OCI-M2 (cell line): ENCODE measurements at regions not wholly inside any gene's neighbourhood (a gene's known extent, or its start where the extent isn't known, plus 50 kb on each side); places are given as distances from the start of the nearest gene placed in this dataset.

Experiments used
- DNase-seq: peaks from one replicate; lab custom pipeline; 2025; ENCODE audit not compliant: unreplicated experiment; lab: John Stamatoyannopoulos, UW

- no peak for DNase-seq
Measured at GRCh38 chr12:74431801-74432200, 105.8 kb upstream of the ATXN7L3B start.

DNA sequence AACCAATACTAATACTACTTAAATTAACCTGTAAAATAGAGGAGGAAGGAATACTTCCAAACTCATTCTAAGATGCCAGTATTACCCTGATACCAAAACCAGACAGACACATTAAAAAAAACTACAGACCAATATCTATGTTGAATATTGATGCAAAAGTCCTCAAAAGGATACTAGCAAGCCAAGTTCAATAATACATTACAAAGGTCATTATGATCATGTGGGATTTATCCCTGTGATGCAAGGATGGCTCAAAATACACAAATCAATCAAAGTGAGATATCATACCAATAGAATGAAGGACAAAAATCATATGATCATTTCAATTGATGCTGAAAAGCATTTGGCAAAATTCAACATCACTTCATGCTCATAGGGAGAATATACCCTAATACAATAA, 97.2 kb upstream of the ATXN7L3B start:
- DNase-seq = no peak

GRCh38 chr12:74441872-74442271, 95.8 kb upstream of the ATXN7L3B start:
- no peak for DNase-seq

DNA sequence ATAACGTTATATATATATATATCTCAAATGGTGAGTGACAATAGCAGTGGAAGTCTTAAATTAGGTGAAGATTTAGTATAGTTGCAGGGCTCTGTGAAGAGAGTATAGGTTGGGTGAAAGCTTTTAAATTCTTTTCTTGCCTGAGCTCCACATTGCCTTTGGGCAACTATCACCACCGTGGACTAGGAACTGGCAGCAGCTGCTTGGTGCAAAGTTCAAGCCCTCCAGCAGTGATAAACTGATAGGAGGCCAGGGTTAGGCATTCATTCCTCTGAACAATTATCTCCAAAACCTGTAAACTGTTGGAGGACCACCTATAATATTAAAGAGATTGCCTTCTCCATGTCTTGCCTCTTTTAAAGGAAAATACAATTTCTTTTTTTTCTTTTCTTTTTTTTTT, 91.2 kb upstream of the ATXN7L3B start:
- no peak for DNase-seq

DNA sequence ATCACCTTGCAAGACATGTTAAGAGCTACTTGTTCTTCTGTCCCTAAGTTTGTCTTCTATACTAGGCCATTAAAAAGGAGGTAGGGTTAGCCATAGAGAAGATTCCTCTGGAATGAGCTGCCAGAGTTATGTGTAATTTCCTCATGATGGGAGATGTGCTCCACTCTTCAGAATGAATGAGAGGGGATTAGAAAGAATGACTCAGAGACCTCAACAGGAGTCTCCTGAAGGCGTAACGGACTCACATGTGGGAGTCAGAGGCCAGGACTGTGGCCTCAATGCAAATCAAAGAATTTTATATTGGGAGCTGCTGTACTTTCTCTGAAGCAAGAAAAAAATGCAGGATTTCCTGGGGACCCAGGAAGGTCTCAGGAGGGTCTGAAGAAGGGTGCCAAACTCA, 87.8 kb upstream of the ATXN7L3B start:
- DNase-seq = no peak

DNA sequence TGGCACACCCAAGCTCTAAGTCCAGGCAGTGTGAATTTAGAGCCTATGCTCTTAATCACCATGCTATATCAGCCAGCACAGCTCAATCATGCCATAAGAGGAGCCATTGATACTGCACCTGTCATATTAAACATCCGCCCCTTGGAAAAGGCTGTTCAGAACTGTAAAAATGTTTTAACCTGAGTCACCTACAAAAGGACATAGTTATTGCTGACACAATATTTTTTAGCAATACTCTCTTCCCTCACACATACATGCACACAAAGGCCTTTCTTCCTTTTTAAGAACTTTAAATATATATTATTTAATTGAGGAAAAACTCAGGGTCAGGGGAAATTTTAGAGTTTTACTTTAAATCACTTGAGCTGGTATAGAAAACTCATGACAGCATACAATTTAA, 83.5 kb upstream of the ATXN7L3B start:
- DNase-seq = no peak

- no peak for DNase-seq
Measured at GRCh38 chr12:74455429-74455828, 82.2 kb upstream of the ATXN7L3B start.

DNA sequence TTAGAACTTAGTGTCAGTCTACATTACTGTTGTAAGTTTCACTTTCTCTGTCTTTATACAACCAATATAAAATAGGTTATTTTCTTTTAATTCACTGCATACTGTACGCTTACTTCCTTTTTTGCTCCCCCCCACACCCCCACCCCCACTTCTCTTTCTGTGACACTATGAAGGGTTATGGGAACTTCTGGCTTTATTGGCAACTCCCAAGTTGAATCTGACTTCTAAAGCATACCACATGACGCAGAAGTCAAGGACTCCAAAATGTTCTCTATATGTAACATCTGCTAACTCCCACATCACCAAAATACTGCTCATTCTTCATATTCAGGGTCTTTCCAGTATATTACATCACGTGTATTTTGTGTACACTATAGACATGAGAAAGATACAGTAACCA, 81.2 kb upstream of the ATXN7L3B start:
- no peak for DNase-seq

- no peak for DNase-seq
Measured at GRCh38 chr12:74468401-74468800, 69.2 kb upstream of the ATXN7L3B start.

DNA sequence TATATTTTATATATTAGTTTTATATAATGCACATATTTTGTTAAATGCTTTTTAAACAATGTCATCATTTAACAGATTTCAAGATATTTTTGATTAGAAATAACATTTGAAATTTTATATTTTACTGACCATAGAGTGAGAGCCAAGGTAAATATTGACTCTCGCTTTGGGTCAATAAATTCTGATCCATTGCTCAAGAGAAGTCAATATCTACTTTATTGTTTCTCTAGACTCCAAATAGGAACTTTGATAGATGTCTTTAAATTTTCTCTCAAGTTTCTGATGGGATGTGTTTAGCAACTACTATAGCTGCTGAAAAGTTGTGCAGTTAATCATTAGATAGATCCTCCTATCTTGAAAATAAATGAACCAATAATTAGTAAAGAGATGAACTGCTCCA, 61.4 kb upstream of the ATXN7L3B start:
- DNase-seq = no peak

- DNase-seq = no peak
Measured at GRCh38 chr12:74481078-74481477, 56.6 kb upstream of the ATXN7L3B start.

GRCh38 chr12:74482115-74482514, 55.5 kb upstream of the ATXN7L3B start:
- no peak for DNase-seq

GRCh38 chr12:74483057-74483456, 54.6 kb upstream of the ATXN7L3B start:
- DNase-seq = no peak
